ENCODE measurements at regions not wholly inside any gene's neighbourhood (a gene's known extent, or its start where the extent isn't known, plus 50 kb on each side); places are given as distances from the start of the nearest gene placed in this dataset.

- Histone ChIP-seq H3K9ac (ENCODE audit: low read length) (no peak overlapping the region), H3K4me3 (ENCODE audit: low read depth, low read length, poor library complexity, severe bottlenecking) (no peak overlapping the region)
Observed at GRCh38 chrX:113933931-113934330, 650.0 kb upstream of the HTR2C start.

GRCh38 chrX:113929004-113929403 lies 654.9 kb upstream of the HTR2C start:
- no peaks in the 10 kb centered on the region for H3K9me3 ChIP-seq (ENCODE audit: low read length)
- no peaks in the 10 kb centered on the region for H3K27me3 ChIP-seq (ENCODE audit: insufficient read depth, low read length)
- H3K27ac ChIP-seq (ENCODE audit: low read depth, low read length, poor library complexity, severe bottlenecking), result no peak overlapping the region
- no peak overlapping the region for H3K4me3 ChIP-seq (ENCODE audit: low read depth, low read length, poor library complexity, severe bottlenecking)
- TF ChIP-seq EZH2 (IDR thresholded peaks at IDR 0.05; ENCODE audit: borderline replicate concordance, low read length) (no peak), CTCF (IDR thresholded peaks at IDR 0.05; ENCODE audit: low read length) (peak; percentile 40; the same call in 1 of the 2 replicates)
- H3K9me2 ChIP-seq (ENCODE audit: low read depth, low read length), result no peaks in the 10 kb centered on the region
- H3K79me2 ChIP-seq (ENCODE audit: insufficient read depth, low read length), result no peaks in the 10 kb centered on the region
- no peak overlapping the region for H3K9ac ChIP-seq (ENCODE audit: low read length)
- no peaks in the 10 kb centered on the region for H3F3A ChIP-seq (ENCODE audit: insufficient read depth, low read length)
- no peak overlapping the region for H2AFZ ChIP-seq (ENCODE audit: low read length)
- no peaks in the 10 kb centered on the region for H3K36me3 ChIP-seq (ENCODE audit: insufficient read depth, low read length)
- H3K4me1 ChIP-seq (ENCODE audit: insufficient read depth, low read length, severe bottlenecking), result no peaks in the 10 kb centered on the region
- no peak overlapping the region for H3K4me2 ChIP-seq (ENCODE audit: low read length)
- H4K20me1 ChIP-seq (ENCODE audit: insufficient read depth, low read length), result no peaks in the 10 kb centered on the region

More at GRCh38 chrX:113933931-113934330, 650.0 kb upstream of the HTR2C start:
- Histone ChIP-seq H3K27me3 (ENCODE audit: insufficient read depth, low read length) (no peaks in the 10 kb centered on the region), H3K36me3 (ENCODE audit: insufficient read depth, low read length) (no peaks in the 10 kb centered on the region), H3F3A (ENCODE audit: insufficient read depth, low read length) (no peaks in the 10 kb centered on the region), H3K4me2 (ENCODE audit: low read length) (no peak overlapping the region), H2AFZ (ENCODE audit: low read length) (no peak overlapping the region), H4K20me1 (ENCODE audit: insufficient read depth, low read length) (no peaks in the 10 kb centered on the region), H3K27ac (ENCODE audit: low read depth, low read length, poor library complexity, severe bottlenecking) (no peak overlapping the region), H3K4me1 (ENCODE audit: insufficient read depth, low read length, severe bottlenecking) (no peaks in the 10 kb centered on the region), H3K9me3 (ENCODE audit: low read length) (no peaks in the 10 kb centered on the region), H3K79me2 (ENCODE audit: insufficient read depth, low read length) (no peaks in the 10 kb centered on the region), H3K9me2 (ENCODE audit: low read depth, low read length) (no peaks in the 10 kb centered on the region)
- TF ChIP-seq CTCF (IDR thresholded peaks at IDR 0.05; ENCODE audit: low read length) (no peak), EZH2 (IDR thresholded peaks at IDR 0.05; ENCODE audit: borderline replicate concordance, low read length) (no peak)

GRCh38 chrX:113920661-113921060 lies 663.2 kb upstream of the HTR2C start:
- Histone ChIP-seq H3K27me3 (ENCODE audit: insufficient read depth, low read length) (no peaks in the 10 kb centered on the region), H3K9me2 (ENCODE audit: low read depth, low read length) (no peaks in the 10 kb centered on the region), H3K9me3 (ENCODE audit: low read length) (no peaks in the 10 kb centered on the region), H3K4me2 (ENCODE audit: low read length) (no peak overlapping the region), H3F3A (ENCODE audit: insufficient read depth, low read length) (no peaks in the 10 kb centered on the region), H3K9ac (ENCODE audit: low read length) (no peak overlapping the region), H3K27ac (ENCODE audit: low read depth, low read length, poor library complexity, severe bottlenecking) (no peak overlapping the region), H4K20me1 (ENCODE audit: insufficient read depth, low read length) (no peaks in the 10 kb centered on the region), H3K36me3 (ENCODE audit: insufficient read depth, low read length) (no peaks in the 10 kb centered on the region), H2AFZ (ENCODE audit: low read length) (no peak overlapping the region), H3K79me2 (ENCODE audit: insufficient read depth, low read length) (no peaks in the 10 kb centered on the region), H3K4me3 (ENCODE audit: low read depth, low read length, poor library complexity, severe bottlenecking) (no peak overlapping the region), H3K4me1 (ENCODE audit: insufficient read depth, low read length, severe bottlenecking) (no peaks in the 10 kb centered on the region)
- TF ChIP-seq CTCF (IDR thresholded peaks at IDR 0.05; ENCODE audit: low read length) (no peak), EZH2 (IDR thresholded peaks at IDR 0.05; ENCODE audit: borderline replicate concordance, low read length) (no peak)

Data from OCI-LY1 (cell line).